ENCODE measurements at regions not wholly inside any gene's neighbourhood (a gene's known extent, or its start where the extent isn't known, plus 50 kb on each side); places are given as distances from the start of the nearest gene placed in this dataset.
A peak's percentile ranks its signal among the peaks of the same experiment; 100 is the strongest.

GRCh38 chr1:84759756-84760155, 69.5 kb upstream of the SSX2IP start:
- Mint-ChIP-seq H3K4me3 (no peak overlapping the region), H3K27ac (no peak overlapping the region), H3K4me1 (peaks cover 0 to 4% (median 3%) of the 10 kb centered on the region in 3 donors), H3K9me3 (no peaks in the 10 kb centered on the region), H3K36me3 (no peaks in the 10 kb centered on the region), H3K27me3 (peaks cover 6% of the 10 kb centered on the region)

- Mint-ChIP-seq H3K27ac (no peak overlapping the region), H3K9me3 (no peaks in the 10 kb centered on the region), H3K4me1 (peaks cover 0 to 4% (median 3%) of the 10 kb centered on the region in 3 donors), H3K27me3 (peaks cover 6% of the 10 kb centered on the region), H3K36me3 (no peaks in the 10 kb centered on the region), H3K4me3 (peak overlapping the region in 1 of 4 donors; percentile 85)
These were observed 68.8 kb upstream of the SSX2IP start for GRCh38 chr1:84758968-84759491.

GRCh38 chr1:84758476-84758875, 68.2 kb upstream of the SSX2IP start:
- peaks cover under 1 to 4% (median 3%) of the 10 kb centered on the region in 3 donors for H3K4me1 Mint-ChIP-seq
- no peak overlapping the region for H3K4me3 Mint-ChIP-seq

GRCh38 chr1:84757301-84757700, 67.0 kb upstream of the SSX2IP start:
- Mint-ChIP-seq H3K36me3 (no peaks in the 10 kb centered on the region), H3K27ac (no peak overlapping the region), H3K27me3 (peaks cover 12% of the 10 kb centered on the region), H3K9me3 (no peaks in the 10 kb centered on the region), H3K4me1 (peaks cover 2 to 4% (median 3%) of the 10 kb centered on the region in 3 donors), H3K4me3 (no peak overlapping the region)

More at GRCh38 chr1:84758476-84758875, 68.2 kb upstream of the SSX2IP start:
- Mint-ChIP-seq H3K36me3 (no peaks in the 10 kb centered on the region), H3K9me3 (no peaks in the 10 kb centered on the region), H3K27me3 (peaks cover 7% of the 10 kb centered on the region), H3K27ac (no peak overlapping the region)

GRCh38 chr1:84756455-84757082, 66.3 kb upstream of the SSX2IP start:
- Mint-ChIP-seq H3K9me3 (no peaks in the 10 kb centered on the region), H3K27me3 (peaks cover 12% of the 10 kb centered on the region), H3K4me1 (peaks cover 2 to 4% (median 3%) of the 10 kb centered on the region in 3 donors), H3K36me3 (no peaks in the 10 kb centered on the region), H3K4me3 (no peak overlapping the region), H3K27ac (no peak overlapping the region)

GRCh38 chr1:84756001-84756400, 65.7 kb upstream of the SSX2IP start:
- H3K9me3 Mint-ChIP-seq: no peaks in the 10 kb centered on the region
- H3K4me1 Mint-ChIP-seq: peaks cover 2 to 4% (median 3%) of the 10 kb centered on the region in 3 donors
- H3K27me3 Mint-ChIP-seq: peaks cover 12% of the 10 kb centered on the region
- no peak overlapping the region for H3K4me3 Mint-ChIP-seq
- H3K27ac Mint-ChIP-seq: no peak overlapping the region
- no peaks in the 10 kb centered on the region for H3K36me3 Mint-ChIP-seq

- Mint-ChIP-seq H3K9me3 (no peaks in the 10 kb centered on the region), H3K4me3 (no peak overlapping the region), H3K27me3 (peaks cover 15% of the 10 kb centered on the region), H3K36me3 (no peaks in the 10 kb centered on the region), H3K4me1 (peaks cover 2 to 4% (median 3%) of the 10 kb centered on the region in 3 donors), H3K27ac (no peak overlapping the region)
These were observed 65.0 kb upstream of the SSX2IP start for GRCh38 chr1:84755216-84755615.

- Mint-ChIP-seq H3K4me1 (peaks cover 2 to 4% (median 3%) of the 10 kb centered on the region in 3 donors), H3K4me3 (no peak overlapping the region), H3K27ac (no peak overlapping the region), H3K27me3 (peaks cover 13% of the 10 kb centered on the region), H3K36me3 (no peaks in the 10 kb centered on the region), H3K9me3 (no peaks in the 10 kb centered on the region)
These were observed 64.1 kb upstream of the SSX2IP start for GRCh38 chr1:84754386-84754703.

GRCh38 chr1:84753516-84754385, 63.5 kb upstream of the SSX2IP start:
- Mint-ChIP-seq H3K4me1 (peaks cover 0 to 2% (median 0%) of the 10 kb centered on the region in 3 donors), H3K27ac (no peak overlapping the region), H3K27me3 (peaks cover 9% of the 10 kb centered on the region), H3K9me3 (no peaks in the 10 kb centered on the region), H3K4me3 (peak overlapping the region in 1 of 4 donors; percentile 11), H3K36me3 (no peaks in the 10 kb centered on the region)

- H3K4me1 Mint-ChIP-seq: peaks cover 0 to 2% (median 0%) of the 10 kb centered on the region in 3 donors
- H3K36me3 Mint-ChIP-seq: no peaks in the 10 kb centered on the region
- H3K4me3 Mint-ChIP-seq: no peak overlapping the region
- no peaks in the 10 kb centered on the region for H3K9me3 Mint-ChIP-seq
- H3K27ac Mint-ChIP-seq: no peak overlapping the region
- H3K27me3 Mint-ChIP-seq: peaks cover 12% of the 10 kb centered on the region
These were observed 60.0 kb upstream of the SSX2IP start for GRCh38 chr1:84750110-84750730.

GRCh38 chr1:84749427-84749826, 59.2 kb upstream of the SSX2IP start:
- Mint-ChIP-seq H3K4me1 (peaks cover 0 to 2% (median 0%) of the 10 kb centered on the region in 3 donors), H3K36me3 (no peaks in the 10 kb centered on the region), H3K4me3 (no peak overlapping the region), H3K27ac (no peak overlapping the region), H3K9me3 (no peaks in the 10 kb centered on the region), H3K27me3 (peaks cover 12% of the 10 kb centered on the region)

GRCh38 chr1:84748364-84748763, 58.1 kb upstream of the SSX2IP start:
- H3K4me3 Mint-ChIP-seq: no peak overlapping the region
- H3K4me1 Mint-ChIP-seq: peaks cover 0 to under 1% (median 0%) of the 10 kb centered on the region in 3 donors
- H3K9me3 Mint-ChIP-seq: no peaks in the 10 kb centered on the region
- no peak overlapping the region for H3K27ac Mint-ChIP-seq
- no peaks in the 10 kb centered on the region for H3K36me3 Mint-ChIP-seq
- peaks cover 10% of the 10 kb centered on the region for H3K27me3 Mint-ChIP-seq

GRCh38 chr1:84745857-84746256, 55.6 kb upstream of the SSX2IP start:
- Mint-ChIP-seq H3K9me3 (no peaks in the 10 kb centered on the region), H3K36me3 (no peaks in the 10 kb centered on the region), H3K4me1 (peaks cover 0 to under 1% (median 0%) of the 10 kb centered on the region in 3 donors), H3K27ac (no peak overlapping the region), H3K4me3 (no peak overlapping the region), H3K27me3 (peaks cover 8% of the 10 kb centered on the region)

GRCh38 chr1:84743896-84744295, 53.6 kb upstream of the SSX2IP start:
- H3K27me3 Mint-ChIP-seq: peaks cover 6% of the 10 kb centered on the region
- H3K4me1 Mint-ChIP-seq: peaks cover 0 to 2% (median 0%) of the 10 kb centered on the region in 3 donors
- no peaks in the 10 kb centered on the region for H3K36me3 Mint-ChIP-seq
- H3K27ac Mint-ChIP-seq: no peak overlapping the region
- no peak overlapping the region for H3K4me3 Mint-ChIP-seq
- H3K9me3 Mint-ChIP-seq: no peaks in the 10 kb centered on the region

GRCh38 chr1:84742653-84743052, 52.4 kb upstream of the SSX2IP start:
- Mint-ChIP-seq H3K4me1 (peaks cover 0 to 2% (median 0%) of the 10 kb centered on the region in 3 donors), H3K36me3 (no peaks in the 10 kb centered on the region)

More at GRCh38 chr1:84742653-84743052, 52.4 kb upstream of the SSX2IP start:
- H3K27me3 Mint-ChIP-seq: peaks cover 7% of the 10 kb centered on the region
- H3K4me3 Mint-ChIP-seq: no peak overlapping the region
- H3K9me3 Mint-ChIP-seq: no peaks in the 10 kb centered on the region
- no peak overlapping the region for H3K27ac Mint-ChIP-seq

Data from IgD-negative memory B cell (primary cell).